ENCODE measurements at regions not wholly inside any gene's neighbourhood (a gene's known extent, or its start where the extent isn't known, plus 50 kb on each side); places are given as distances from the start of the nearest gene placed in this dataset.

DNA sequence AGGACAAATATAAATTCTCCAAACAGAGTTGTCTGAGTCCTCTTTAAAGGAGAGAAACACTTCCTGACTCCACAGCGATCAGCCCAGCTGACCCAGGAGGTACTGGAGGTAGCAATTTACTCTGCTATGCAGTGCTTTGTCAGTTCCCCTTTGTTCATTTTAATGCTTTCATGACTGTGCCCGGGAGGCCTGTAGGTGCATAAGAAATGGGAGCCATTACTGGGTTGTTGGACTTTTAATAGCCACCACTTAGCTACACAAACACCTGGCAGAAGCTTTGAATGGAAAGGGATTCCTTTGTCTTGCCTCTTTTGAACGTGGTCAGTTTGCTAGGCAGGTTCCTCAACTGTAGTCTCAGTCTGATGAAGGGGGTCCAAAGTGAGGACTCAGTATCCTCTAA lies 59.0 kb upstream of the AFF2 start:
- no peak for FAIRE-seq
- H3K36me3 ChIP-seq (ENCODE audit: control insufficient read depth in 2 of 2, extremely low read depth in 1 of 2, insufficient read depth in 2 of 2, low read length in 2 of 2) = no peaks in the 10 kb centered on the region
- H3K4me2 ChIP-seq (ENCODE audit: insufficient read depth, low read length) = no peak overlapping the region
- BruUV-seq (replicated peaks) = no TSS peak
- ChIA-PET POLR2A (no interaction called here), CTCF (no interaction called here)
- H3K9ac ChIP-seq (replicated peaks; ENCODE audit: extremely low read depth, insufficient read depth, low read length) = no peak overlapping the region
- H3K27me3 ChIP-seq (ENCODE audit: control insufficient read depth in 2 of 2, insufficient read depth in 2 of 2, low read length in 2 of 2) = no peaks in the 10 kb centered on the region
- dilution Hi-C loops (cut with MboI; ENCODE audit: extremely low pct_ligation_motif_present, low sequenced_read_pairs) (no loop called here), intact Hi-C loops (cut with micrococcal nuclease) (no loop called here)
- no peak overlapping the region for H3K4me3 ChIP-seq (replicated peaks in 1 of 3; ENCODE audit: insufficient read depth in 1 of 3, low read depth in 1 of 3, low read length in 3 of 3)
- TF ChIP-seq POLR2A (IDR thresholded peaks at IDR 0.05; ENCODE audit: low read depth, low read length) = no peak
- no peak for TF ChIP-seq POLR2AphosphoS5 (IDR thresholded peaks at IDR 0.05; ENCODE audit: insufficient read depth, low read depth, low read length)
- TF ChIP-seq, protein P1, sequence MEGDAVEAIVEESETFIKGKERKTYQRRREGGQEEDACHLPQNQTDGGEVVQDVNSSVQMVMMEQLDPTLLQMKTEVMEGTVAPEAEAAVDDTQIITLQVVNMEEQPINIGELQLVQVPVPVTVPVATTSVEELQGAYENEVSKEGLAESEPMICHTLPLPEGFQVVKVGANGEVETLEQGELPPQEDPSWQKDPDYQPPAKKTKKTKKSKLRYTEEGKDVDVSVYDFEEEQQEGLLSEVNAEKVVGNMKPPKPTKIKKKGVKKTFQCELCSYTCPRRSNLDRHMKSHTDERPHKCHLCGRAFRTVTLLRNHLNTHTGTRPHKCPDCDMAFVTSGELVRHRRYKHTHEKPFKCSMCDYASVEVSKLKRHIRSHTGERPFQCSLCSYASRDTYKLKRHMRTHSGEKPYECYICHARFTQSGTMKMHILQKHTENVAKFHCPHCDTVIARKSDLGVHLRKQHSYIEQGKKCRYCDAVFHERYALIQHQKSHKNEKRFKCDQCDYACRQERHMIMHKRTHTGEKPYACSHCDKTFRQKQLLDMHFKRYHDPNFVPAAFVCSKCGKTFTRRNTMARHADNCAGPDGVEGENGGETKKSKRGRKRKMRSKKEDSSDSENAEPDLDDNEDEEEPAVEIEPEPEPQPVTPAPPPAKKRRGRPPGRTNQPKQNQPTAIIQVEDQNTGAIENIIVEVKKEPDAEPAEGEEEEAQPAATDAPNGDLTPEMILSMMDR (IDR thresholded peaks at IDR 0.05; ENCODE audit: extremely low read depth in 1 of 2, insufficient read depth in 1 of 2, low read depth in 1 of 2, low read length in 2 of 2) = no peak
- TF ChIP-seq EZH2 (IDR thresholded peaks at IDR 0.05; ENCODE audit: borderline replicate concordance, low read depth, low read length, severe bottlenecking) = no peak
- TF ChIP-seq MYC (IDR thresholded peaks at IDR 0.05; ENCODE audit: low read depth, low read length) = no peak
- TF ChIP-seq FOS (IDR thresholded peaks at IDR 0.05; ENCODE audit: borderline replicate concordance, insufficient read depth, low read length) = no peak
- no peak for TF ChIP-seq JUN (IDR thresholded peaks at IDR 0.05; ENCODE audit: borderline replicate concordance, insufficient read depth, insufficient read length, low read depth)
- TF ChIP-seq GATA2 (IDR thresholded peaks at IDR 0.05; ENCODE audit: insufficient read depth, insufficient read length, low read depth, low read length) = no peak
- TF ChIP-seq, protein P2, sequence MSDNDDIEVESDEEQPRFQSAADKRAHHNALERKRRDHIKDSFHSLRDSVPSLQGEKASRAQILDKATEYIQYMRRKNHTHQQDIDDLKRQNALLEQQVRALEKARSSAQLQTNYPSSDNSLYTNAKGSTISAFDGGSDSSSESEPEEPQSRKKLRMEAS (IDR thresholded peaks at IDR 0.05; ENCODE audit: insufficient read depth, insufficient read length) = no peak
- H3K9me3 ChIP-seq (replicated peaks; ENCODE audit: control insufficient read depth, insufficient read depth, low read length) = no peaks in the 10 kb centered on the region
- H3K79me2 ChIP-seq (ENCODE audit: control insufficient read depth, insufficient read depth, low read length) = no peaks in the 10 kb centered on the region
- no peaks in the 10 kb centered on the region for H3K4me1 ChIP-seq (ENCODE audit: control insufficient read depth, extremely low read depth, insufficient read depth, low read length)
- H2AFZ ChIP-seq (ENCODE audit: low read depth, low read length) = no peak overlapping the region
- no peak overlapping the region for H3K27ac ChIP-seq (ENCODE audit: insufficient read depth, low read depth, low read length)
- H3K9me1 ChIP-seq (replicated peaks; ENCODE audit: control insufficient read depth, extremely low read depth, insufficient read depth, low read length) = no peaks in the 10 kb centered on the region
- H4K20me1 ChIP-seq (replicated peaks; ENCODE audit: control insufficient read depth, extremely low read depth, insufficient read depth, low read length) = no peaks in the 10 kb centered on the region
- no peak for DNase-seq (ENCODE audit: low read depth, low spot score)

Data from endothelial cell of umbilical vein (primary cell).